ENCODE measurements at regions not wholly inside any gene's neighbourhood (a gene's known extent, or its start where the extent isn't known, plus 50 kb on each side); places are given as distances from the start of the nearest gene placed in this dataset.

- CTCF ChIA-PET = no interaction called here
- DNase-seq (ENCODE audit: extremely low spot score) = no peak
- TF ChIP-seq, protein P1, sequence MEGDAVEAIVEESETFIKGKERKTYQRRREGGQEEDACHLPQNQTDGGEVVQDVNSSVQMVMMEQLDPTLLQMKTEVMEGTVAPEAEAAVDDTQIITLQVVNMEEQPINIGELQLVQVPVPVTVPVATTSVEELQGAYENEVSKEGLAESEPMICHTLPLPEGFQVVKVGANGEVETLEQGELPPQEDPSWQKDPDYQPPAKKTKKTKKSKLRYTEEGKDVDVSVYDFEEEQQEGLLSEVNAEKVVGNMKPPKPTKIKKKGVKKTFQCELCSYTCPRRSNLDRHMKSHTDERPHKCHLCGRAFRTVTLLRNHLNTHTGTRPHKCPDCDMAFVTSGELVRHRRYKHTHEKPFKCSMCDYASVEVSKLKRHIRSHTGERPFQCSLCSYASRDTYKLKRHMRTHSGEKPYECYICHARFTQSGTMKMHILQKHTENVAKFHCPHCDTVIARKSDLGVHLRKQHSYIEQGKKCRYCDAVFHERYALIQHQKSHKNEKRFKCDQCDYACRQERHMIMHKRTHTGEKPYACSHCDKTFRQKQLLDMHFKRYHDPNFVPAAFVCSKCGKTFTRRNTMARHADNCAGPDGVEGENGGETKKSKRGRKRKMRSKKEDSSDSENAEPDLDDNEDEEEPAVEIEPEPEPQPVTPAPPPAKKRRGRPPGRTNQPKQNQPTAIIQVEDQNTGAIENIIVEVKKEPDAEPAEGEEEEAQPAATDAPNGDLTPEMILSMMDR (IDR thresholded peaks at IDR 0.05; ENCODE audit: control extremely low read depth, extremely low read depth, low read depth, missing control alignments) = no peak
- POLR2A ChIA-PET = no interaction called here
These were observed 1372.3 kb upstream of the CELF2 start for GRCh38 chr10:9645404-9645803.

- TF ChIP-seq, protein P1 (IDR thresholded peaks at IDR 0.05; ENCODE audit: control extremely low read depth, extremely low read depth, low read depth, missing control alignments) = no peak
- CTCF ChIA-PET = no interaction called here
- DNase-seq (ENCODE audit: extremely low spot score) = no peak
- POLR2A ChIA-PET = no interaction called here
These were observed 1371.6 kb upstream of the CELF2 start for GRCh38 chr10:9645928-9646600.

DNA sequence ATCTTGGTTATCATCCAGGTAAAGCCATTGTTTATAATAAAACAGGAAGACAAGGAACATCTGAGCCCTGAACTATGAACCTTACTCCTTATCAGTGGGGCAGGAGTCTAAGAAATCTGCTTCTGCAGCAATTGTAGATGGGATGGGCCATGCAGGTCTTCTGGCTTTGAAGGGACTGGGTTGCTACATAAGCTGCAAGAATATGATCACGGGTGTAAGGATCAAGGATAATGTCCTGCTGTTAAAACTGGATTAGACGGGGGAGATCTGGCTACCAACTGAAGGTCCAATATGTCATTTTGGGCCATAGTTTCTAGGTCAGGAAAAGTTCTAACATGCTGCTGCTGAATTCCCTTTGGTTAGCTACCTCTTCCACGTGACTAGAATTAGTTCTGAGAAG, 1363.4 kb upstream of the CELF2 start:
- no peak for DNase-seq (ENCODE audit: extremely low spot score)
- TF ChIP-seq, protein P1 (IDR thresholded peaks at IDR 0.05; ENCODE audit: control extremely low read depth, extremely low read depth, low read depth, missing control alignments) = no peak
- ChIA-PET CTCF (interaction anchor here (1.1 kb wide), 1 partner anchor 20 kb away, joined by 3 read pairs; no protein-coding TSS in a partner anchor), POLR2A (no interaction called here)

DNA sequence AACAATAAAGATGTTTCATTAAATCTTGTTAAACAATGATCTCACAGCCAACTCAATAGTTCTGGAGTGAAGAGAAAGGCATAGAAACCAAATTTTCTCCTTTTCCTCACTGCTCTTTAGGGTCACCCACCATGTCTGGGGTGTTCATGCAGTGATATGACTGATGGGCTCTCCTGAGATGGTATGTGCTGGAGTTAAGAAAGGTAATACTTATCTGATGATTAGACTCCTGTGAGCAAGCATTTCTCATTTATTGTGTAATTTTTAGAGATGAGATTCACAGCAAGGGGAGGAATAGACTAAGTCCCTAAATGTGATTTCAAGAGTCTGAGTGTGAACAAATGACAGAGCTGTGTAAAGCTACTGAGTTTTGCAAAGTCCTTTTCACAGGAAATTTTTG, 1361.3 kb upstream of the CELF2 start:
- CTCF ChIA-PET = no interaction called here
- POLR2A ChIA-PET = no interaction called here
- no peak for DNase-seq (ENCODE audit: extremely low spot score)
- TF ChIP-seq, protein P1 (IDR thresholded peaks at IDR 0.05; ENCODE audit: control extremely low read depth, extremely low read depth, low read depth, missing control alignments) = no peak

DNA sequence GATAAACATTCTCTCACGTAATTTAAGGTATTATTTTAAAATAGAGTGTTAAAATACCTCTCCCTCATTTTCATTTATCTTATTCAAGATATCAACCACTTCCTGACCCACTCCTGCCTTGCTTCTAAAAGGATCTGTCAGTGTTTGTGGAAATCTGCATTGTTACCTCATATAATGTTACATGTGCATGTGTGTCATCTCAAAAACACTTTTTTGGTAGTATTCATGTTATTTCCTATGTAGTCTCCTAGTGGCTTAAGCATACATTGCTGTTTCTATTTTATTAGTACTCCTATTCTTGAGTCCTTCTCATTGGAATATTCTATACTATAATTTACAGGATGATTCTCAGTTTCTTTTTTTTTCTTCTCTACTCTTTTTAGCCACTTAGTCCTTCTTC, 1360.7 kb upstream of the CELF2 start:
- no peak for DNase-seq (ENCODE audit: extremely low spot score)
- CTCF ChIA-PET = no interaction called here
- TF ChIP-seq, protein P1 (IDR thresholded peaks at IDR 0.05; ENCODE audit: control extremely low read depth, extremely low read depth, low read depth, missing control alignments) = no peak
- POLR2A ChIA-PET = no interaction called here

DNA sequence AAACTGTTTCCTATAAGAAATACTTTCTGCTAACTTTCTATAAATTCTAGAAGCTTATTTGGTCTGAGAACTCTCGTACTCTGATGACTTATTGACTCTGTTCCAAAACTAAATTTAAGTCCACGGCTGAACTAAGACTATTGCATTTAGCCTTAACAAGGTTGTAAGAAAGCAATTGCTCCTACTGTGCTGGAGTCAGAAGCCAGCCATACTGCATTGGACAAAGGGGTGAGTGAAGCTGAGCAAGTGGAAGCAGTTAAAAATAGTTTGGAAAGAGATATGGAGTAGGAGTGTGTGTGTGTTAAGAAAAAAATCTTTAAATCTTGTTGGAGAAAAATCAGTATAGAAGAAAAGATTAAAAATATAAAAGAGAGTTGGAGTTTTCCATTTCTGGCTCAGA, 1360.1 kb upstream of the CELF2 start:
- TF ChIP-seq, protein P1 (IDR thresholded peaks at IDR 0.05; ENCODE audit: control extremely low read depth, extremely low read depth, low read depth, missing control alignments) = no peak
- ChIA-PET POLR2A (no interaction called here), CTCF (no interaction called here)
- DNase-seq (ENCODE audit: extremely low spot score) = no peak
